ENCODE measurements at regions not wholly inside any gene's neighbourhood (a gene's known extent, or its start where the extent isn't known, plus 50 kb on each side); places are given as distances from the start of the nearest gene placed in this dataset.

GRCh38 chr11:26254378-26254777, 77.6 kb upstream of the ANO3 start:
- Histone ChIP-seq H3K27me3 (no peaks in the 10 kb centered on the region), H3K4me3 (no peak overlapping the region), H3K27ac (no peak overlapping the region), H3K9me3 (no peaks in the 10 kb centered on the region), H3K4me1 (no peaks in the 10 kb centered on the region), H3K36me3 (ENCODE audit: low read depth, missing control alignments) (no peaks in the 10 kb centered on the region)
- intact Hi-C loops (cut with DNase I; ENCODE audit: low total_unique reads) = no loop called here
- DNase-seq = no peak
- no peak for TF ChIP-seq POLR2A (IDR thresholded peaks at IDR 0.05)
- TF ChIP-seq, protein P1, sequence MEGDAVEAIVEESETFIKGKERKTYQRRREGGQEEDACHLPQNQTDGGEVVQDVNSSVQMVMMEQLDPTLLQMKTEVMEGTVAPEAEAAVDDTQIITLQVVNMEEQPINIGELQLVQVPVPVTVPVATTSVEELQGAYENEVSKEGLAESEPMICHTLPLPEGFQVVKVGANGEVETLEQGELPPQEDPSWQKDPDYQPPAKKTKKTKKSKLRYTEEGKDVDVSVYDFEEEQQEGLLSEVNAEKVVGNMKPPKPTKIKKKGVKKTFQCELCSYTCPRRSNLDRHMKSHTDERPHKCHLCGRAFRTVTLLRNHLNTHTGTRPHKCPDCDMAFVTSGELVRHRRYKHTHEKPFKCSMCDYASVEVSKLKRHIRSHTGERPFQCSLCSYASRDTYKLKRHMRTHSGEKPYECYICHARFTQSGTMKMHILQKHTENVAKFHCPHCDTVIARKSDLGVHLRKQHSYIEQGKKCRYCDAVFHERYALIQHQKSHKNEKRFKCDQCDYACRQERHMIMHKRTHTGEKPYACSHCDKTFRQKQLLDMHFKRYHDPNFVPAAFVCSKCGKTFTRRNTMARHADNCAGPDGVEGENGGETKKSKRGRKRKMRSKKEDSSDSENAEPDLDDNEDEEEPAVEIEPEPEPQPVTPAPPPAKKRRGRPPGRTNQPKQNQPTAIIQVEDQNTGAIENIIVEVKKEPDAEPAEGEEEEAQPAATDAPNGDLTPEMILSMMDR (IDR thresholded peaks at IDR 0.05) = no peak
- 44 to 84% methylated on average over 1 of the region's 1 CpG for WGBS, 2 donors

DNA sequence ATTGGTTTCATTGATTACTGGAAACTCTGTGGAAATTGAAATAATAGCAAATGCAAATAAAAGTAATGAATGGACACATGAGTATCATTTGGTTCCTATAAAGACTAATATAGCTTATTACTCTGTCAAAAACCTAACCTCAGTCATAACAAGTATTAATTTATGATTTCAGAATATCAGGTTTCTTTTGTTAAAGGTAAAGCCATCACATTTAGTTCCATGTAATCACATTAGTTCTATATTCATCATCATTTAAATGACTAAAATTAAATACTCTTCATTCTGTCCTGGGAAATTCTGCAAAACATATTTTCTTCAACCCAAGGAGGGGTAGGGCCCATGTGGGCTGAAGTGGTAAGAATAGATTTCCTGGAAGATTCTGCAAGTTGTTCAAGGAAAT, 68.2 kb upstream of the ANO3 start:
- Histone ChIP-seq H3K4me1 (no peaks in the 10 kb centered on the region), H3K27me3 (no peaks in the 10 kb centered on the region), H3K9me3 (no peaks in the 10 kb centered on the region), H3K36me3 (ENCODE audit: low read depth, missing control alignments) (no peaks in the 10 kb centered on the region), H3K4me3 (no peak overlapping the region), H3K27ac (no peak overlapping the region)
- TF ChIP-seq POLR2A (IDR thresholded peaks at IDR 0.05) = no peak
- TF ChIP-seq, protein P1 (IDR thresholded peaks at IDR 0.05) = no peak
- intact Hi-C loops (cut with DNase I; ENCODE audit: low total_unique reads) = no loop called here
- DNase-seq = no peak

DNA sequence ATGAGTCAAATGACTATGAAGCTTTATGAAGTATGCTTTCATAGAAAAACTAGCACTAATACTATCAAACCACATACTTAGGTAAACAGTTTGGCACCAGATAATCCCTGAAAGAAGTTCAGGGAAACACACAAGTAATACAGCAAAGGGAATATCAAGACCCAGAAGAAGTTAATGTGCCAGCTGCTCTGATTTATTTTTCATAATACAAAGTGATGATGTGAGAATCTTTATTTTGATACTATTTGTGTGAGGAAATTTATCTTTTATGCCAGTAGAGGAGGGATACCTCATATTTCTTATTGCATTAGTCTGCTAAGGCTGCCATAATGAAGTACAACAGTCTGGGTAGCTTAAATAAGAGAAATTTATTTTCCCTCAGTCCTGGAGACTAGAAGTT, 67.7 kb upstream of the ANO3 start:
- TF ChIP-seq, protein P1 (IDR thresholded peaks at IDR 0.05) = no peak
- TF ChIP-seq POLR2A (IDR thresholded peaks at IDR 0.05) = no peak
- no peaks in the 10 kb centered on the region for H3K4me1 ChIP-seq
- intact Hi-C loops (cut with DNase I; ENCODE audit: low total_unique reads) = no loop called here

DNA sequence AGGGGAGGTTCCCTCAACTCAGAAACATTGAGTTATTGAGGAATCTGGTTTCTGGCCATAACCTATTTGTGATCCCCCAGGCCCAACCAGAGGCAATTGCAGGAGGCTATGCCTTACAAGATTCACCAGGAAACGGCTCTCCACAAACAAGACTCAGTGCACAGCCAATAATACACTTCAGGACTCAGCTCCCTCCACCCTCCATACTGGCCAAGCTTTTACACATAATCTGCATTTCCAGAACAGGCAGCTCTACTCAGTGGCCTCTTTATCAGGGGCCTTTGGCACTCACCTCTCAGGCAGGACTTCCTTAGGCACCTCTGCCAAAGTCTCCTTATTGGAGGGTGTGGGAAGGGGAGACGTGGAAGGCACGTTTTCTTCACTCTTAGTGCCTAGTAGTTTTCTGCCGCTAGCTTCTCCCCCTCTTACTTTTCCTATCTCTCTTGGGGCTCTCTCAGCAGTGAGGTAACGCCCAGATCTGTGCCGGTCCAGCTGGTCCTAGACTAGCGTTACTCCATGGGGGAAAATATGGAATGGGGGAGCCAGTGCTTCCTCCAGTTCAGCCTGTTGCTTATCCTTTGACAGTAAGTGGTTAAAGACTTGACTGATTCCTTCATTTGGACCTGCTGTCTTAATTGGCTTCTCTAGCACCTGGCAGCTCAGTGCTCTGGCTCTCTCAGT, 62.8 kb upstream of the ANO3 start:
- no peaks in the 10 kb centered on the region for H3K4me1 ChIP-seq

More for the DNA sequence above, 67.7 kb upstream of the ANO3 start:
- H3K4me3 ChIP-seq = no peak overlapping the region
- no peak for DNase-seq
- H3K9me3 ChIP-seq = no peaks in the 10 kb centered on the region
- no peaks in the 10 kb centered on the region for H3K27me3 ChIP-seq
- H3K27ac ChIP-seq = no peak overlapping the region
- H3K36me3 ChIP-seq (ENCODE audit: low read depth, missing control alignments) = no peaks in the 10 kb centered on the region

More for the DNA sequence above, 62.8 kb upstream of the ANO3 start:
- no peaks in the 10 kb centered on the region for H3K9me3 ChIP-seq
- DNase-seq = no peak
- intact Hi-C loops (cut with DNase I; ENCODE audit: low total_unique reads) = no loop called here
- 46 to 61% methylated on average over 7 of the region's 7 CpGs for WGBS, 2 donors
- TF ChIP-seq, protein P1 (IDR thresholded peaks at IDR 0.05) = no peak
- no peak for TF ChIP-seq POLR2A (IDR thresholded peaks at IDR 0.05)
- no peak overlapping the region for H3K27ac ChIP-seq
- H3K36me3 ChIP-seq (ENCODE audit: low read depth, missing control alignments) = no peaks in the 10 kb centered on the region
- no peak overlapping the region for H3K4me3 ChIP-seq
- H3K27me3 ChIP-seq = no peaks in the 10 kb centered on the region
